Endothelial cell of umbilical vein (primary cell): ENCODE measurements at regions not wholly inside any gene's neighbourhood (a gene's known extent, or its start where the extent isn't known, plus 50 kb on each side); places are given as distances from the start of the nearest gene placed in this dataset.

Experiments used
- BruUV-seq: library from RNA; stranded (reverse); fragments of 400-500 nt; replicated peaks from 2 replicates; lab custom pipeline; 2021; lab: Mats Ljungman, UMichigan
- CTCF ChIA-PET: fragments of 300-600, 350-600 bp; sonication (Branson Sonifier 250); formaldehyde crosslinking; loops from one replicate; lab custom pipeline; 2021; ENCODE audit warnings: antibody characterized with exemption, inconsistent platforms; lab: Charles Lee
- POLR2A ChIA-PET: fragments of 300-600, 350-600 bp; sonication (Branson Sonifier 250); formaldehyde crosslinking; loops from one replicate; lab custom pipeline; 2021; ENCODE audit warnings: antibody characterized with exemption, inconsistent platforms; lab: Charles Lee
- DNase-seq: peaks from one replicate; pipeline ENCODE4 v3.0.0-alpha.2; 2011; ENCODE audit warnings: low read depth, low spot score
- FAIRE-seq: peaks from 2 replicates; lab custom pipeline; 2011; peaks lifted over from hg19 to GRCh38; lab: Jason Lieb, UNC
- H2AFZ ChIP-seq: 2 replicates; pipeline ENCODE4 v1.6.0; 2012; ENCODE audit warnings: low read depth, low read length, control low read depth, inconsistent platforms
- H3K27ac ChIP-seq: 2 replicates; pipeline ENCODE4 v1.5.1; 2011; ENCODE audit warnings: low read depth, mild to moderate bottlenecking, control low read depth, low read length, moderate library complexity; ENCODE audit not compliant: insufficient read depth
- H3K27me3 ChIP-seq, 2 experiments: 2 replicates each; pipeline versions ENCODE4 v1.6.0 to v1.6.1; 2011; ENCODE audit warnings: low read length in 2 of 2, mixed read lengths in 1 of 2; ENCODE audit not compliant: control insufficient read depth in 2 of 2, insufficient read depth in 2 of 2
- H3K36me3 ChIP-seq, 2 experiments: 2 replicates in 1 of 2; 3 replicates in 1 of 2; pipeline ENCODE4 v1.5.1; 2011; ENCODE audit warnings: low read length in 2 of 2, mild to moderate bottlenecking in 1 of 2, moderate library complexity in 1 of 2; ENCODE audit not compliant: control insufficient read depth in 2 of 2, insufficient read depth in 2 of 2; ENCODE audit errors: extremely low read depth in 1 of 2
- H3K4me1 ChIP-seq: 3 replicates; pipeline ENCODE4 v1.5.1; 2011; ENCODE audit warnings: mild to moderate bottlenecking, low read length; ENCODE audit not compliant: control insufficient read depth, insufficient read depth; ENCODE audit errors: extremely low read depth
- H3K4me2 ChIP-seq: 2 replicates; pipeline ENCODE4 v1.6.1; 2011; ENCODE audit warnings: low read length, control low read depth, mixed read lengths; ENCODE audit not compliant: insufficient read depth
- H3K4me3 ChIP-seq, 3 experiments: fragments of 200-600 bp in 1 of 3; sonication (generic), shearing (Covaris generic) in 1 of 3; replicated peaks in 1 of 3; 2 replicates each; pipeline ENCODE4 v1.5.1; 2011 to 2016; ENCODE audit warnings: control low read depth in 3 of 3, low read length in 3 of 3, mild to moderate bottlenecking in 2 of 3, inconsistent platforms in 1 of 3, low read depth in 1 of 3, moderate library complexity in 1 of 3; ENCODE audit not compliant: insufficient read depth in 1 of 3
- H3K79me2 ChIP-seq: 2 replicates; pipeline ENCODE4 v1.6.0; 2012; ENCODE audit warnings: low read length, inconsistent platforms; ENCODE audit not compliant: control insufficient read depth, insufficient read depth
- H3K9ac ChIP-seq: replicated peaks from 2 replicates; pipeline ENCODE3; 2011; ENCODE audit warnings: low read length, control low read depth; ENCODE audit not compliant: insufficient read depth; ENCODE audit errors: extremely low read depth
- H3K9me1 ChIP-seq: replicated peaks from 3 replicates; pipeline ENCODE4 v1.6.0; 2011; ENCODE audit warnings: mild to moderate bottlenecking, low read length; ENCODE audit not compliant: control insufficient read depth, insufficient read depth; ENCODE audit errors: extremely low read depth
- H3K9me3 ChIP-seq: replicated peaks from 2 replicates; pipeline ENCODE4 v1.5.1; 2012; ENCODE audit warnings: low read length, inconsistent platforms; ENCODE audit not compliant: control insufficient read depth, insufficient read depth
- H4K20me1 ChIP-seq: replicated peaks from 2 replicates; pipeline ENCODE3; 2011; ENCODE audit warnings: mild to moderate bottlenecking, low read length; ENCODE audit not compliant: control insufficient read depth, insufficient read depth; ENCODE audit errors: extremely low read depth
- EZH2 ChIP-seq: IDR thresholded peaks from 2 replicates; pipeline ENCODE4 v1.6.1; 2012; ENCODE audit warnings: borderline replicate concordance, low read depth, mild to moderate bottlenecking, moderate library complexity, low read length, inconsistent platforms; ENCODE audit not compliant: severe bottlenecking
- FOS ChIP-seq: IDR thresholded peaks from 2 replicates; pipeline ENCODE4 v1.6.1; 2011; ENCODE audit warnings: mild to moderate bottlenecking, low read length, moderate library complexity, borderline replicate concordance; ENCODE audit not compliant: insufficient read depth
- GATA2 ChIP-seq: IDR thresholded peaks from 2 replicates; pipeline ENCODE4 v1.7.0; 2011; ENCODE audit warnings: low read depth, mild to moderate bottlenecking, moderate library complexity, mixed read lengths, low read length; ENCODE audit not compliant: insufficient read length, insufficient read depth
- JUN ChIP-seq: IDR thresholded peaks from 2 replicates; pipeline ENCODE4 v1.6.1; 2011; ENCODE audit warnings: borderline replicate concordance, low read depth; ENCODE audit not compliant: insufficient read length, insufficient read depth
- MYC ChIP-seq: IDR thresholded peaks from one replicate; pipeline ENCODE4 v1.6.1; 2011; ENCODE audit warnings: mild to moderate bottlenecking, low read depth, low read length
- POLR2A ChIP-seq: IDR thresholded peaks from 2 replicates; pipeline ENCODE4 v1.6.1; 2012; ENCODE audit warnings: low read depth, mild to moderate bottlenecking, control low read depth, low read length
- POLR2AphosphoS5 ChIP-seq: IDR thresholded peaks from 2 replicates; pipeline ENCODE4 v1.6.1; 2012; ENCODE audit warnings: low read depth, mild to moderate bottlenecking, control low read depth, low read length, moderate library complexity; ENCODE audit not compliant: insufficient read depth
- dilution Hi-C: fragments of 300-500 bp; cut with MboI; formaldehyde crosslinking; loops from one replicate; pipeline ENCODE4 v1.15.0; 2019; ENCODE audit warnings: low sequenced_read_pairs; ENCODE audit not compliant: extremely low pct_ligation_motif_present
- intact Hi-C: fragments of 100-400 bp; cut with micrococcal nuclease; formaldehyde crosslinking; loops from one replicate; pipeline ENCODE4 v1.10.0; 2022
- TF ChIP-seq, protein P1 (sequence below), 2 donors: IDR thresholded peaks; 1 replicate in 1 of 2; 2 replicates in 1 of 2; pipeline ENCODE4 v1.5.1; 2011; ENCODE audit warnings: low read length in 2 of 2, mild to moderate bottlenecking in 2 of 2, moderate library complexity in 2 of 2, control low read depth in 1 of 2, inconsistent platforms in 1 of 2, low read depth in 1 of 2; ENCODE audit not compliant: insufficient read depth in 1 of 2; ENCODE audit errors: extremely low read depth in 1 of 2
- TF ChIP-seq, protein P2 (sequence below): IDR thresholded peaks from 2 replicates; pipeline ENCODE4 v1.6.1; 2011; ENCODE audit not compliant: insufficient read depth, insufficient read length

DNA sequence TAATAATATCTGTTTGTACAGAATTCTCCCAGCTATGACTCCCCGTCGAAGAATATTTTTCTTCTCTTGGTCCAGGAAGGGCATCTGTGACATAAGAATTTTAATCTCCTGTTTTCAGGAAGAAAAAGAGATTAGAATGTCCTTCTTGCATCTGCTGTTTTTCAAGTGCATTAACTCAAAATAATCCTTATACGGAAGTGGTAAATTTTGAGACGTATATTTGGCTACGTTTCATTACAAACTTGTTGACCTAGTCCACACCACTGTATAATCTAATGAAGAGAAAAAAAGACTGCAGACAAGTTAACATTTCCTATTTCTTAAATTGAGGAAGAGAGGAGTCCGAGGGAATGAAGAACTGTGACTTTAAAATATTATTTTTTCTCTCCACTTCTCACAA is 959.9 kb downstream of the DIAPH3 start:
- Histone ChIP-seq H3K4me1 (peaks cover 3% of the 10 kb centered on the region), H2AFZ (peak overlapping the region; percentile 74), H3K79me2 (no peaks in the 10 kb centered on the region), H3K9me3 (no peaks in the 10 kb centered on the region), H3K9ac (no peak overlapping the region), H4K20me1 (no peaks in the 10 kb centered on the region), H3K36me3 (no peaks in the 10 kb centered on the region), H3K4me3 (no peak overlapping the region), H3K4me2 (peak overlapping the region; percentile 30), H3K9me1 (no peaks in the 10 kb centered on the region), H3K27me3 (no peaks in the 10 kb centered on the region), H3K27ac (no peak overlapping the region)
- TF ChIP-seq, protein P1, sequence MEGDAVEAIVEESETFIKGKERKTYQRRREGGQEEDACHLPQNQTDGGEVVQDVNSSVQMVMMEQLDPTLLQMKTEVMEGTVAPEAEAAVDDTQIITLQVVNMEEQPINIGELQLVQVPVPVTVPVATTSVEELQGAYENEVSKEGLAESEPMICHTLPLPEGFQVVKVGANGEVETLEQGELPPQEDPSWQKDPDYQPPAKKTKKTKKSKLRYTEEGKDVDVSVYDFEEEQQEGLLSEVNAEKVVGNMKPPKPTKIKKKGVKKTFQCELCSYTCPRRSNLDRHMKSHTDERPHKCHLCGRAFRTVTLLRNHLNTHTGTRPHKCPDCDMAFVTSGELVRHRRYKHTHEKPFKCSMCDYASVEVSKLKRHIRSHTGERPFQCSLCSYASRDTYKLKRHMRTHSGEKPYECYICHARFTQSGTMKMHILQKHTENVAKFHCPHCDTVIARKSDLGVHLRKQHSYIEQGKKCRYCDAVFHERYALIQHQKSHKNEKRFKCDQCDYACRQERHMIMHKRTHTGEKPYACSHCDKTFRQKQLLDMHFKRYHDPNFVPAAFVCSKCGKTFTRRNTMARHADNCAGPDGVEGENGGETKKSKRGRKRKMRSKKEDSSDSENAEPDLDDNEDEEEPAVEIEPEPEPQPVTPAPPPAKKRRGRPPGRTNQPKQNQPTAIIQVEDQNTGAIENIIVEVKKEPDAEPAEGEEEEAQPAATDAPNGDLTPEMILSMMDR (IDR thresholded peaks at IDR 0.05; ENCODE audit: extremely low read depth in 1 of 2, insufficient read depth in 1 of 2, low read depth in 1 of 2, low read length in 2 of 2) = no peak
- TF ChIP-seq, protein P2, sequence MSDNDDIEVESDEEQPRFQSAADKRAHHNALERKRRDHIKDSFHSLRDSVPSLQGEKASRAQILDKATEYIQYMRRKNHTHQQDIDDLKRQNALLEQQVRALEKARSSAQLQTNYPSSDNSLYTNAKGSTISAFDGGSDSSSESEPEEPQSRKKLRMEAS = no peak
- no peak for TF ChIP-seq EZH2
- no peak for TF ChIP-seq FOS
- TF ChIP-seq GATA2 = no peak
- no peak for TF ChIP-seq POLR2AphosphoS5
- TF ChIP-seq MYC = no peak
- TF ChIP-seq POLR2A = no peak
- no peak for TF ChIP-seq JUN
- intact Hi-C loops (no loop called here), dilution Hi-C loops (no loop called here)
- ChIA-PET CTCF (no interaction called here), POLR2A (no interaction called here)
- peak; percentile 52 for DNase-seq
- BruUV-seq = no TSS peak
- no peak for FAIRE-seq
